Endothelial cell (in vitro differentiated cells): ENCODE measurements at regions not wholly inside any gene's neighbourhood (a gene's known extent, or its start where the extent isn't known, plus 50 kb on each side); places are given as distances from the start of the nearest gene placed in this dataset.

Experiments used
- DNase-seq: peaks from one replicate; pipeline ENCODE4 v3.0.0; 2021; ENCODE audit warnings: low spot score
- H3K27ac Mint-ChIP-seq: one replicate; pipeline ENCODE4 v1.8.0; 2021; ENCODE audit warnings: mixed read lengths, inconsistent platforms; ENCODE audit not compliant: unreplicated experiment
- H3K27me3 Mint-ChIP-seq: one replicate; pipeline ENCODE4 v1.8.0; 2021; ENCODE audit warnings: mild to moderate bottlenecking, moderate library complexity, mixed read lengths, inconsistent platforms; ENCODE audit not compliant: unreplicated experiment
- H3K36me3 Mint-ChIP-seq: one replicate; pipeline ENCODE4 v1.8.0; 2021; ENCODE audit warnings: mild to moderate bottlenecking, low read depth, mixed read lengths, inconsistent platforms; ENCODE audit not compliant: unreplicated experiment
- H3K4me1 Mint-ChIP-seq: one replicate; pipeline ENCODE4 v1.8.0; 2021; ENCODE audit warnings: mild to moderate bottlenecking, mixed read lengths, inconsistent platforms; ENCODE audit not compliant: unreplicated experiment
- H3K4me3 Mint-ChIP-seq: one replicate; pipeline ENCODE4 v1.8.0; 2021; ENCODE audit warnings: mild to moderate bottlenecking, mixed read lengths, inconsistent platforms; ENCODE audit not compliant: unreplicated experiment
- H3K9me3 Mint-ChIP-seq: one replicate; pipeline ENCODE4 v1.8.0; 2021; ENCODE audit warnings: mixed read lengths, inconsistent platforms; ENCODE audit not compliant: unreplicated experiment
- TF ChIP-seq, protein P1 (sequence below): fragments of 200-600 bp; sonication (generic); IDR thresholded peaks from one replicate; pipeline ENCODE4 v1.5.0; 2021; ENCODE audit warnings: antibody characterized with exemption; ENCODE audit not compliant: unreplicated experiment

DNA sequence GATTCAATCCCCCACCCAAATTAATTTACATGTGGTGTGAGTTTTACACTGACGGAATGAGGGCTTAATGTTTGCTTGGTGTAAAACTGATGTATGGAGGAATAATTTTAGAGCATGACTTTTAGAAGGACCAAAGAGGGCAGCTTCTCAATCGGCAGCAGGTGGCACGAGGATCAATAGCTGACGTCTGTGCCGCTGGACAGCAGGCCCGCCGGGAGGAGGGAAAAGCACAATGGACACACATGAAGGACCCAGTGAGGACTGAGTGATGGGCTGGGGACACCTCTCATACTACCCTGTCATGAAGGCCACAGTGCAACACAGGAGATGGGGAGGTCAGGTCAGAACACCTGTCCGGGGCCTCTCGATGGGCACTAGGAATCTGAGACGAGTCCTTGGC lies 61.4 kb upstream of the NSMCE3 start:
- no peak overlapping the region for H3K4me3 Mint-ChIP-seq
- no peaks in the 10 kb centered on the region for H3K36me3 Mint-ChIP-seq
- H3K9me3 Mint-ChIP-seq = no peaks in the 10 kb centered on the region
- DNase-seq = no peak
- peaks cover 3% of the 10 kb centered on the region for H3K27me3 Mint-ChIP-seq
- TF ChIP-seq, protein P1, sequence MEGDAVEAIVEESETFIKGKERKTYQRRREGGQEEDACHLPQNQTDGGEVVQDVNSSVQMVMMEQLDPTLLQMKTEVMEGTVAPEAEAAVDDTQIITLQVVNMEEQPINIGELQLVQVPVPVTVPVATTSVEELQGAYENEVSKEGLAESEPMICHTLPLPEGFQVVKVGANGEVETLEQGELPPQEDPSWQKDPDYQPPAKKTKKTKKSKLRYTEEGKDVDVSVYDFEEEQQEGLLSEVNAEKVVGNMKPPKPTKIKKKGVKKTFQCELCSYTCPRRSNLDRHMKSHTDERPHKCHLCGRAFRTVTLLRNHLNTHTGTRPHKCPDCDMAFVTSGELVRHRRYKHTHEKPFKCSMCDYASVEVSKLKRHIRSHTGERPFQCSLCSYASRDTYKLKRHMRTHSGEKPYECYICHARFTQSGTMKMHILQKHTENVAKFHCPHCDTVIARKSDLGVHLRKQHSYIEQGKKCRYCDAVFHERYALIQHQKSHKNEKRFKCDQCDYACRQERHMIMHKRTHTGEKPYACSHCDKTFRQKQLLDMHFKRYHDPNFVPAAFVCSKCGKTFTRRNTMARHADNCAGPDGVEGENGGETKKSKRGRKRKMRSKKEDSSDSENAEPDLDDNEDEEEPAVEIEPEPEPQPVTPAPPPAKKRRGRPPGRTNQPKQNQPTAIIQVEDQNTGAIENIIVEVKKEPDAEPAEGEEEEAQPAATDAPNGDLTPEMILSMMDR = no peak
- no peak overlapping the region for H3K27ac Mint-ChIP-seq
- H3K4me1 Mint-ChIP-seq = no peaks in the 10 kb centered on the region

DNA sequence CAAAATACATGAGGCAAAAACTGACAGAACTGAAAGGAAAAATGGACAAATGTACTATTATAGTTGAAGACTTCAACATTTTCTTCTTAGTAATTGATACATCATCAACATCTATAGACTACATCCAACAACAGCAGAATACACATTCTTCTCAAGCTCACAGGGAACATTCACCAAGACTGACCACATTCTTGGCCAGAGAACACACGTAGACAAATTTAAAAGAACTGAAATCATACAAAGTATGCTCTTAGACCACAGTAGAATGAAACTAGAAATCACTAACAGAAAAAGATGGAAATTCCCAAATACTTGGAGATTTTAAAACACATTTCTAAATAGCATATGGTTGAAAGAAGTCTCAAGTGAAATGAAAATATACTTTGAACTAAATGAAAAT lies 55.1 kb upstream of the NSMCE3 start:
- TF ChIP-seq, protein P1 = no peak
- no peak overlapping the region for H3K4me3 Mint-ChIP-seq
- no peak overlapping the region for H3K27ac Mint-ChIP-seq
- peaks cover 11% of the 10 kb centered on the region for H3K4me1 Mint-ChIP-seq
- no peaks in the 10 kb centered on the region for H3K9me3 Mint-ChIP-seq
- no peaks in the 10 kb centered on the region for H3K36me3 Mint-ChIP-seq
- no peak for DNase-seq
- peaks cover 2% of the 10 kb centered on the region for H3K27me3 Mint-ChIP-seq

DNA sequence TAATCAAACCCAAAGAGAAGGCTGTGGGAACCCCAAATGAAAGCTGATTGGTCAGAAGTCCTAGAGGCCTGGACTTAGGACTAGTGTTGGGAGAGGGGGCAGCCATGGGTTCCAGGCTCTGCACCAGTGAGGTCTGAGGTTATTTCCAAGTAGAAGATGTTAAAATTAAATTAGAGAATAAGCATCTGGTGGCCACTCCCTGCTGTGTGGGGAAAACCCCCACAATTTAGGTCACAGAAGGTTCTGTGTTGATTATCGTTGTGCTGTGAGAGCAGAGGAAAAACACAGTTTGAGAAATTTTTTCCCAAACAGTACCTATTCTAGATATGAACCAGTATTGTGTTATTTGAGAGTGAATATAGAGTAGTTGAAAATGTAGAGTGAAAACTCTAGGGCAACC lies 53.9 kb upstream of the NSMCE3 start:
- no peaks in the 10 kb centered on the region for H3K36me3 Mint-ChIP-seq
- no peak overlapping the region for H3K4me3 Mint-ChIP-seq
- no peak overlapping the region for H3K27ac Mint-ChIP-seq
- DNase-seq = no peak
- peaks cover 2% of the 10 kb centered on the region for H3K27me3 Mint-ChIP-seq
- no peaks in the 10 kb centered on the region for H3K9me3 Mint-ChIP-seq
- TF ChIP-seq, protein P1 = no peak
- H3K4me1 Mint-ChIP-seq = peaks cover 11% of the 10 kb centered on the region

DNA sequence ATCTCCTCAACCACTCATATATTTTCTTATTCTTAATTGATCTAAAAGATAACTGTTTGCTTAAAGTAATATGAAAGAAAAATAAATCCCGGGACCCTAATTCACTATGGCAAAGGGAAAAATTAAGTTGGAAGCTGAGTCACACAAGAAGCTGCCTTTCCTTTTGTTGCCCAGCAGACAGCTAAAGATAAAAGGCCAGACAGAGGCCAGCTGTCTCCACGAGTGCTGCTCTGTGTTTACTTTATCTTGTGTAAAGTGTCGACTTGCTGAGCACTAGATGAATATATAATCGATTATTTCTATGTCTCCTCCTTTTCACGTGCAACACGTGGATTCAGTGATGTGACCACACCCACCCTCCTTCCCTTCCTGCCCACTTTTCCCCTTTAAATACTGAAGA lies 52.8 kb upstream of the NSMCE3 start:
- peak overlapping the region; percentile 32 for H3K27ac Mint-ChIP-seq
- no peaks in the 10 kb centered on the region for H3K36me3 Mint-ChIP-seq
- H3K4me3 Mint-ChIP-seq = no peak overlapping the region
- H3K4me1 Mint-ChIP-seq = peaks cover 11% of the 10 kb centered on the region
- DNase-seq = no peak
- TF ChIP-seq, protein P1 = no peak
- no peaks in the 10 kb centered on the region for H3K9me3 Mint-ChIP-seq
- peaks cover 2% of the 10 kb centered on the region for H3K27me3 Mint-ChIP-seq

DNA sequence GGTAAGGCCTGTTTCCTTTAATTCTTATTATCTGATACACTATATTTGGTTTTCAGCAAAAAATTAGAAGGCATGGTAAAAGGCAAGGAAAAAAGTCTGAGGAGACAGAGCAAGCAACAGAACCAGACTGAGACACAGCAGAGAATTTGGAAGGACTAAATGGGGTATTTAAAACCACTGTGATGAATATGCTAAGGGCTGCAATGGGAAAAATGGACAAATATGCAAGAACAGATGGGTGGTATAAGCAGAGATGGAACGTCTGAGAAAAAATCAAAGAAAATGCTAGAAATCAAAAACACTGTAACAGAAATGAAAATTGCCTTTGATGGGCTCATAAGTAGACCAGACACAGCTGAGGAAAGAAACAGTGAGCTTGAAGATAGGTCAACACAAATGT lies 50.8 kb upstream of the NSMCE3 start:
- Mint-ChIP-seq H3K27ac (no peak overlapping the region), H3K9me3 (no peaks in the 10 kb centered on the region), H3K27me3 (peaks cover 2% of the 10 kb centered on the region), H3K4me3 (no peak overlapping the region), H3K36me3 (no peaks in the 10 kb centered on the region), H3K4me1 (peaks cover 11% of the 10 kb centered on the region)
- TF ChIP-seq, protein P1 = no peak
- no peak for DNase-seq
